ENCODE measurements at regions not wholly inside any gene's neighbourhood (a gene's known extent, or its start where the extent isn't known, plus 50 kb on each side); places are given as distances from the start of the nearest gene placed in this dataset.

- Mint-ChIP-seq H3K4me1 (ENCODE audit: low read depth) (peaks cover 85% of the 10 kb centered on the region), H3K4me3 (ENCODE audit: unreplicated experiment) (peak overlapping the region; percentile 14), H3K27me3 (ENCODE audit: low read depth) (no peaks in the 10 kb centered on the region), H3K9me3 (ENCODE audit: low read depth) (no peaks in the 10 kb centered on the region), H3K27ac (ENCODE audit: unreplicated experiment) (peak overlapping the region; percentile 93), H3K36me3 (ENCODE audit: low read depth) (peaks cover 29% of the 10 kb centered on the region)
- DNase-seq (ENCODE audit: low spot score): no peak
- TF ChIP-seq, protein P1, sequence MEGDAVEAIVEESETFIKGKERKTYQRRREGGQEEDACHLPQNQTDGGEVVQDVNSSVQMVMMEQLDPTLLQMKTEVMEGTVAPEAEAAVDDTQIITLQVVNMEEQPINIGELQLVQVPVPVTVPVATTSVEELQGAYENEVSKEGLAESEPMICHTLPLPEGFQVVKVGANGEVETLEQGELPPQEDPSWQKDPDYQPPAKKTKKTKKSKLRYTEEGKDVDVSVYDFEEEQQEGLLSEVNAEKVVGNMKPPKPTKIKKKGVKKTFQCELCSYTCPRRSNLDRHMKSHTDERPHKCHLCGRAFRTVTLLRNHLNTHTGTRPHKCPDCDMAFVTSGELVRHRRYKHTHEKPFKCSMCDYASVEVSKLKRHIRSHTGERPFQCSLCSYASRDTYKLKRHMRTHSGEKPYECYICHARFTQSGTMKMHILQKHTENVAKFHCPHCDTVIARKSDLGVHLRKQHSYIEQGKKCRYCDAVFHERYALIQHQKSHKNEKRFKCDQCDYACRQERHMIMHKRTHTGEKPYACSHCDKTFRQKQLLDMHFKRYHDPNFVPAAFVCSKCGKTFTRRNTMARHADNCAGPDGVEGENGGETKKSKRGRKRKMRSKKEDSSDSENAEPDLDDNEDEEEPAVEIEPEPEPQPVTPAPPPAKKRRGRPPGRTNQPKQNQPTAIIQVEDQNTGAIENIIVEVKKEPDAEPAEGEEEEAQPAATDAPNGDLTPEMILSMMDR (IDR thresholded peaks at IDR 0.05): no peak
These were observed 126.8 kb upstream of the DMRT1 start for GRCh38 chr9:714675-715074.

- peak overlapping the region; percentile 14 for H3K4me3 Mint-ChIP-seq (ENCODE audit: unreplicated experiment)
- no peaks in the 10 kb centered on the region for H3K9me3 Mint-ChIP-seq (ENCODE audit: low read depth)
- H3K27me3 Mint-ChIP-seq (ENCODE audit: low read depth): no peaks in the 10 kb centered on the region
- H3K36me3 Mint-ChIP-seq (ENCODE audit: low read depth): peaks cover 30% of the 10 kb centered on the region
- H3K4me1 Mint-ChIP-seq (ENCODE audit: low read depth): peaks cover 86% of the 10 kb centered on the region
- no peak for DNase-seq (ENCODE audit: low spot score)
- TF ChIP-seq, protein P1 (IDR thresholded peaks at IDR 0.05): no peak
- peak overlapping the region; percentile 93 for H3K27ac Mint-ChIP-seq (ENCODE audit: unreplicated experiment)
These were observed 126.2 kb upstream of the DMRT1 start for GRCh38 chr9:715300-715699.

GRCh38 chr9:715743-716400 lies 125.6 kb upstream of the DMRT1 start:
- TF ChIP-seq, protein P1 (IDR thresholded peaks at IDR 0.05): no peak
- H3K36me3 Mint-ChIP-seq (ENCODE audit: low read depth): peaks cover 30% of the 10 kb centered on the region
- H3K4me3 Mint-ChIP-seq (ENCODE audit: unreplicated experiment): no peak overlapping the region
- no peak for DNase-seq (ENCODE audit: low spot score)
- H3K27me3 Mint-ChIP-seq (ENCODE audit: low read depth): no peaks in the 10 kb centered on the region
- no peaks in the 10 kb centered on the region for H3K9me3 Mint-ChIP-seq (ENCODE audit: low read depth)
- peak overlapping the region; percentile 93 for H3K27ac Mint-ChIP-seq (ENCODE audit: unreplicated experiment)
- H3K4me1 Mint-ChIP-seq (ENCODE audit: low read depth): peaks cover 88% of the 10 kb centered on the region

- H3K36me3 Mint-ChIP-seq (ENCODE audit: low read depth): peaks cover 18% of the 10 kb centered on the region
- H3K4me1 Mint-ChIP-seq (ENCODE audit: low read depth): peaks cover 77% of the 10 kb centered on the region
- peak overlapping the region; percentile 81 for H3K27ac Mint-ChIP-seq (ENCODE audit: unreplicated experiment)
- no peak overlapping the region for H3K4me3 Mint-ChIP-seq (ENCODE audit: unreplicated experiment)
- TF ChIP-seq, protein P1 (IDR thresholded peaks at IDR 0.05): no peak
- DNase-seq (ENCODE audit: low spot score): no peak
- H3K27me3 Mint-ChIP-seq (ENCODE audit: low read depth): no peaks in the 10 kb centered on the region
- H3K9me3 Mint-ChIP-seq (ENCODE audit: low read depth): no peaks in the 10 kb centered on the region
These were observed 123.8 kb upstream of the DMRT1 start for GRCh38 chr9:717722-718121.

DNA sequence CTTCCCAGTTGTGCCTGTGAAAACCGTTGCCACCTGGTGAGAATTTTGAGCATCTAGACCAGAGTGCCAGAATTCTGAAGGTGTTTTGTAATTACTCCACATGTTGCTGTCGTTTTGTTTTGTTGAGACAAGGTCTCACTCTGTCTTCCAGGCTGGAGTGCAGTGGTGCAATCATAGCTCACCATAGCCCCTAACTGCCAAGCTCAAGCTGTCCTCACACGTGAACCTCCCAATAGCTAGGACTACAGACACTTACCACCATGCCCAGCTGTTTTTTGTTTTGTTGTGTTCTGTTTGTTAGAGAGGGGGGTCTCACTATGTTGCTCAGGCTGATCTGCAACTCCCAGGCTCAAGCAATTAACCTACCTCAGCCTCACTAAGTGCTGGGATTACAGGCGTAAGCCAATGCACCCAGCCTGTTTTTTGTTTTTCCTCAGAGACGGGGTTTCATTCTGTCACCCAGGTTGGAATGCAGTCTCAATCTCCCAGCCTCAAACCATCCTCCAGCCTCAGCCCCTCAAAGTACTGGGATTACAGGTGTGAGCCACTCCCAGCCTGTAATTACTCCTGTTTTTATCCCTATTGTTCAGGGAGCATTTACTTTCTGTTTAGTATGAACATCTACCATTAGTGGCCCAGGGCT lies 121.1 kb upstream of the DMRT1 start:
- H3K27ac Mint-ChIP-seq (ENCODE audit: unreplicated experiment): no peak overlapping the region
- TF ChIP-seq, protein P1 (IDR thresholded peaks at IDR 0.05): no peak
- no peaks in the 10 kb centered on the region for H3K27me3 Mint-ChIP-seq (ENCODE audit: low read depth)
- H3K9me3 Mint-ChIP-seq (ENCODE audit: low read depth): no peaks in the 10 kb centered on the region
- H3K4me1 Mint-ChIP-seq (ENCODE audit: low read depth): peaks cover 53% of the 10 kb centered on the region
- peaks cover 15% of the 10 kb centered on the region for H3K36me3 Mint-ChIP-seq (ENCODE audit: low read depth)
- H3K4me3 Mint-ChIP-seq (ENCODE audit: unreplicated experiment): no peak overlapping the region
- DNase-seq (ENCODE audit: low spot score): no peak
